ENCODE measurements at regions not wholly inside any gene's neighbourhood (a gene's known extent, or its start where the extent isn't known, plus 50 kb on each side); places are given as distances from the start of the nearest gene placed in this dataset.

- FAIRE-seq (no peak), DNase-seq (ENCODE audit: low read depth in 1 of 2, low spot score in 2 of 2) (no peak)
- Histone ChIP-seq H3K14ac (ENCODE audit: insufficient read length) (no peak overlapping the region), H2BK20ac (ENCODE audit: low read length) (no peak overlapping the region), H3K23ac (ENCODE audit: insufficient read length) (no peak overlapping the region), H2BK5ac (ENCODE audit: low read depth, low read length) (no peak overlapping the region), H3K27ac (ENCODE audit: low read depth, low read length) (no peak overlapping the region), H2AK5ac (ENCODE audit: low read depth, low read length) (no peak overlapping the region), H3K23me2 (ENCODE audit: low read depth, low read length) (no peaks in the 10 kb centered on the region; the same call in 1 of the 2 replicates), H3K56ac (replicated peaks; ENCODE audit: insufficient read length, low read depth, low read length) (no peak overlapping the region), H3K9me3 (ENCODE audit: insufficient read depth in 2 of 2, low read depth in 1 of 2, low read length in 1 of 2) (no peaks in the 10 kb centered on the region), H3K79me2 (ENCODE audit: control insufficient read depth in 1 of 2, insufficient read depth in 2 of 2, low read length in 2 of 2) (no peaks in the 10 kb centered on the region), H3K4me2 (ENCODE audit: insufficient read depth in 1 of 2, low read depth in 2 of 2, low read length in 2 of 2) (no peak overlapping the region), H4K5ac (ENCODE audit: insufficient read length, low read depth, low read length) (no peak overlapping the region), H3K36me3 (ENCODE audit: control insufficient read depth in 2 of 4, insufficient read depth in 4 of 4, low read length in 3 of 4) (no peaks in the 10 kb centered on the region), H3K4me3 (ENCODE audit: extremely low read depth in 1 of 4, insufficient read depth in 2 of 4, low read depth in 3 of 4, low read length in 4 of 4) (no peak overlapping the region), H3K79me1 (ENCODE audit: low read depth, low read length) (no peaks in the 10 kb centered on the region), H3K4me1 (replicated peaks in 1 of 4; ENCODE audit: control insufficient read depth in 3 of 4, insufficient read depth in 4 of 4, low read length in 3 of 4) (peaks cover 0 to 2% (median 0%) of the 10 kb centered on the region in 4 experiments; a peak in 1 of 7 replicates), H4K20me1 (replicated peaks in 1 of 2; ENCODE audit: control insufficient read depth in 1 of 2, insufficient read depth in 2 of 2, low read length in 2 of 2) (no peaks in the 10 kb centered on the region), H3K27me3 (replicated peaks in 1 of 4; ENCODE audit: control insufficient read depth in 3 of 4, extremely low read depth in 1 of 4, insufficient read depth in 3 of 4, low read length in 3 of 4) (no peaks in the 10 kb centered on the region; a peak in 1 of 7 replicates), H4K91ac (replicated peaks; ENCODE audit: insufficient read length, low read length) (no peak overlapping the region), H2BK120ac (replicated peaks; ENCODE audit: low read depth, low read length) (no peak overlapping the region), H3K9ac (replicated peaks in 1 of 4; ENCODE audit: extremely low read depth in 1 of 4, low read depth in 3 of 4, low read length in 3 of 4) (no peak overlapping the region), H2AFZ (ENCODE audit: low read length) (no peak overlapping the region), H2BK15ac (ENCODE audit: low read length) (no peak overlapping the region), H3K18ac (ENCODE audit: extremely low read depth, low read length) (no peak overlapping the region), H3K4ac (replicated peaks; ENCODE audit: insufficient read length, low read depth, low read length) (no peak overlapping the region), H4K8ac (ENCODE audit: extremely low read depth, insufficient read depth, low read length) (no peak overlapping the region), H2BK12ac (ENCODE audit: low read depth, low read length) (no peak overlapping the region)
- WGBS, 2 experiments (ENCODE audit: extremely low coverage in 1 of 2, insufficient coverage in 1 of 2, insufficient read length in 1 of 2, insufficient replicate concordance in 2 of 2, low coverage in 1 of 2, low lambda C conversion rate in 2 of 2, missing lambda C conversion rate in 1 of 2) = 83% methylated on average over 2 of the region's 2 CpGs; no CpG with 5 or more reads in 1 of the 2 experiments
- no peak for TF ChIP-seq KDM5A (IDR thresholded peaks at IDR 0.05; ENCODE audit: low read length)
- TF ChIP-seq USF2 (IDR thresholded peaks at IDR 0.05; ENCODE audit: low read length) = no peak
- TF ChIP-seq, protein P1, sequence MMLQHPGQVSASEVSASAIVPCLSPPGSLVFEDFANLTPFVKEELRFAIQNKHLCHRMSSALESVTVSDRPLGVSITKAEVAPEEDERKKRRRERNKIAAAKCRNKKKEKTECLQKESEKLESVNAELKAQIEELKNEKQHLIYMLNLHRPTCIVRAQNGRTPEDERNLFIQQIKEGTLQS (IDR thresholded peaks at IDR 0.05; ENCODE audit: insufficient read depth, low read depth, low read length) = no peak
- no peak for TF ChIP-seq HDAC6 (IDR thresholded peaks at IDR 0.05; ENCODE audit: low read depth, low read length)
- TF ChIP-seq SRF (IDR thresholded peaks at IDR 0.05; ENCODE audit: low read depth, low read length) = no peak
- no peak for TF ChIP-seq KDM4A (IDR thresholded peaks at IDR 0.05; ENCODE audit: low read depth, low read length, severe bottlenecking)
- no peak for TF ChIP-seq CHD2 (IDR thresholded peaks at IDR 0.05; ENCODE audit: low read length)
- CTCF ChIA-PET (ENCODE audit: partially characterized antibody) = interaction anchor here (2.2 kb wide), 1 partner anchor 10 kb away, joined by 10 read pairs; no protein-coding TSS in a partner anchor
- POLR2A ChIA-PET (ENCODE audit: partially characterized antibody) = no interaction called here
Observed at GRCh38 chr2:16043627-16044026, 103.3 kb downstream of the MYCN start.

Data from H1 (cell line).